GM20000 (cell line): ENCODE measurements at regions not wholly inside any gene's neighbourhood (a gene's known extent, or its start where the extent isn't known, plus 50 kb on each side); places are given as distances from the start of the nearest gene placed in this dataset.

Experiments used
- DNase-seq: peaks from one replicate; pipeline ENCODE4 v3.0.0; 2012; ENCODE audit warnings: low spot score
- CTCF ChIP-seq: IDR thresholded peaks from 2 replicates; pipeline ENCODE4 v1.5.1; 2012; ENCODE audit warnings: mild to moderate bottlenecking, control low read depth; ENCODE audit errors: extremely low read depth, missing control alignments

GRCh38 chr4:43343298-43343697 is 450.8 kb downstream of the GRXCR1 start:
- no peak for TF ChIP-seq CTCF
- DNase-seq, result no peak

GRCh38 chr4:43345323-43345925 is 452.9 kb downstream of the GRXCR1 start:
- no peak for TF ChIP-seq CTCF
- no peak for DNase-seq

- TF ChIP-seq CTCF, result no peak
- no peak for DNase-seq
Measured at GRCh38 chr4:43348591-43348990, 456.1 kb downstream of the GRXCR1 start.

DNA sequence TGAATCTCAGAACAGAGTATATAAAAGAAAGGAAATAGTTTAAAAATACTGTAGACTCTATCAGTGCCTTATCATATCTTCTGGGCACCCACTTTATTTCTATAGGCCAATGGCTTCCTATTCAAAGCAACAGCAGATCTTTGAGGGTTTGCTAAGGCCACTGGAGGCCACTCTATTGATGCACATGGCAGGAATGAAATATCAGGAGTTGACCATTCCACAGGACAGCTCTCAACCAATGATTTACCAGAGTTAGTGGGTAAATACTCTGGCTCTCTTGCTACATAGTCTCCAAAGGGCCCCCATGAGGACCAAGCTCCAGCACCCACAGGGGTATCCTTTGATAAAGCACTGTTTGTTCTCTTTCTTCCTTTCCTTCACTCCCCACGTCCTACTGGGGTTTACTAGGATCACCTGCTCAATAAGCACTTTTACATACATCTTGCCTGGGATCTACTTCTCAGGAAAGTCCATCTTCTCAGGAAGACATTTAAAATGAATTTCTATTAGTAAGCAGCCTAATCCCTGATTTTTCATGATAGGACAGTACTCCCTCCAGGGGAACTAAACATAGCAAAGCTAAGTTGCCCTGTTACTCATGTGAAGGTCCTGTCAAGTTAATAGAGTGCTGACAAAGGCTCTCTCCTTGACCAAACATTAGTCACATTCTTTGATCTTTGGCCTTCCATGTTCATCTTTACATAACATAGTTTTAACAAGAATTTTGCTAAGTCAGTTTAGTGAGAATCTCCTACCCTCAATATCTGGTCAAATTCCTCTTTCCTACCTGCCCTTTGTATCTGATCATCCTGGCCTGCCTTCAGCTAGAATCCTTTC is 459.7 kb downstream of the GRXCR1 start:
- DNase-seq, result no peak
- TF ChIP-seq CTCF, result no peak

GRCh38 chr4:43352859-43353258 is 460.3 kb downstream of the GRXCR1 start:
- TF ChIP-seq CTCF, result no peak
- DNase-seq, result no peak

GRCh38 chr4:43353552-43353951 is 461.0 kb downstream of the GRXCR1 start:
- no peak for DNase-seq
- TF ChIP-seq CTCF, result no peak

DNA sequence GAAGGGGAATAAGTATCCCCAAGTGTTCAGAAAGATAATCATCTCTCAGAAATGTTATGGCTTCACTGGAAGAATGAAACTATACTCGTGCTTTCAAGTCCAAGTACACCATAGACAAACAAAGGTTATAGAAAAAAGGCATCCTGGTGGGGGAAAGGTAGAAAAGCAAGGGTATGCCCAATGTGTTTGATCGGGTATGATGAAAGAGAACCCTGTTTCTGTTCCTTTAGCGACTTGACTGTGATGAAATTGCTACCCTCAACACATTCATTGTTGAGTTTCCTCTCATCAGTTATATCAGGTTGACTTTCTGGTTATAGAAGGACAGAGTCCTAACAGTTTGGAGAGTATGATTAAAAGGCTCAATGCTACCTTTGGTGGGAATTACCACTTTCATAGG is 464.3 kb downstream of the GRXCR1 start:
- TF ChIP-seq CTCF, result no peak
- DNase-seq, result no peak
